H1 (cell line): ENCODE measurements at regions not wholly inside any gene's neighbourhood (a gene's known extent, or its start where the extent isn't known, plus 50 kb on each side); places are given as distances from the start of the nearest gene placed in this dataset.
"Not testable (repeated sequence)": the region's sequence is repeated elsewhere in the genome, so short reads cannot be mapped to it uniquely, and the experiment has no call there.

Experiments
- CTCF ChIA-PET: fragments of 300-600 bp; sonication (Branson Sonifier 250); formaldehyde crosslinking; loops from one replicate; lab custom pipeline; 2021; ENCODE audit not compliant: partially characterized antibody; lab: Charles Lee
- POLR2A ChIA-PET: fragments of 300-600 bp; sonication (Branson Sonifier 250); formaldehyde crosslinking; loops from one replicate; lab custom pipeline; 2021; ENCODE audit warnings: inconsistent platforms; ENCODE audit not compliant: partially characterized antibody; lab: Charles Lee
- DNase-seq, 2 experiments: peaks; one replicate each; pipeline versions ENCODE4 v3.0.0 to v3.0.0-alpha.2; 2010 to 2022; ENCODE audit warnings: low spot score in 2 of 2, low read depth in 1 of 2, mixed read lengths in 1 of 2
- FAIRE-seq: peaks from 2 replicates; lab custom pipeline; 2011; peaks lifted over from hg19 to GRCh38; lab: Jason Lieb, UNC
- H2AFZ ChIP-seq: 2 replicates; pipeline ENCODE4 v1.8.1; 2012; ENCODE audit warnings: low read length, inconsistent platforms
- H2AK5ac ChIP-seq: 2 replicates; pipeline ENCODE4 v1.6.1; 2013; ENCODE audit warnings: low read depth, low read length
- H2BK120ac ChIP-seq: replicated peaks from 2 replicates; pipeline ENCODE3; 2013; ENCODE audit warnings: low read depth, low read length, inconsistent platforms
- H2BK12ac ChIP-seq: 2 replicates; pipeline ENCODE4 v1.6.1; 2013; ENCODE audit warnings: low read depth, low read length
- H2BK15ac ChIP-seq: 2 replicates; pipeline ENCODE4 v1.6.1; 2013; ENCODE audit warnings: low read length
- H2BK20ac ChIP-seq: 2 replicates; pipeline ENCODE4 v1.6.1; 2013; ENCODE audit warnings: low read length
- H2BK5ac ChIP-seq: 2 replicates; pipeline ENCODE4 v1.6.1; 2013; ENCODE audit warnings: low read depth, low read length
- H3K14ac ChIP-seq: 2 replicates; pipeline ENCODE4 v1.6.1; 2013; ENCODE audit warnings: inconsistent platforms; ENCODE audit not compliant: insufficient read length
- H3K18ac ChIP-seq: 2 replicates; pipeline ENCODE4 v1.6.1; 2013; ENCODE audit warnings: low read length; ENCODE audit errors: extremely low read depth
- H3K23ac ChIP-seq: 2 replicates; pipeline ENCODE4 v1.6.1; 2013; ENCODE audit warnings: inconsistent platforms; ENCODE audit not compliant: insufficient read length
- H3K23me2 ChIP-seq: 2 replicates; pipeline ENCODE4 v1.6.1; 2013; ENCODE audit warnings: low read depth, low read length
- H3K27ac ChIP-seq: 2 replicates; pipeline ENCODE4 v1.6.1; 2011; ENCODE audit warnings: low read depth, low read length, inconsistent platforms
- H3K27me3 ChIP-seq, 4 experiments: replicated peaks in 1 of 4; 1 replicate in 1 of 4; 2 replicates in 3 of 4; pipeline versions ENCODE4 v1.6.1 to v1.8.1; 2011 to 2013; ENCODE audit warnings: low read length in 3 of 4, mild to moderate bottlenecking in 3 of 4, inconsistent platforms in 2 of 4, mixed read lengths in 2 of 4, moderate library complexity in 1 of 4; ENCODE audit not compliant: control insufficient read depth in 3 of 4, insufficient read depth in 3 of 4; ENCODE audit errors: extremely low read depth in 1 of 4
- H3K36me3 ChIP-seq, 4 experiments: 2 replicates each; pipeline versions ENCODE4 v1.6.1 to v1.8.1; 2011 to 2013; ENCODE audit warnings: mild to moderate bottlenecking in 4 of 4, low read length in 3 of 4, moderate library complexity in 2 of 4, control low read depth in 1 of 4, inconsistent platforms in 1 of 4; ENCODE audit not compliant: insufficient read depth in 4 of 4, control insufficient read depth in 2 of 4
- H3K4ac ChIP-seq: replicated peaks from 2 replicates; pipeline ENCODE3; 2013; ENCODE audit warnings: low read length, low read depth, mixed read lengths, inconsistent platforms; ENCODE audit not compliant: insufficient read length
- H3K4me1 ChIP-seq, 4 experiments: replicated peaks in 1 of 4; 1 replicate in 1 of 4; 2 replicates in 3 of 4; pipeline versions ENCODE4 v1.6.1 to v1.8.1; 2011 to 2013; ENCODE audit warnings: low read length in 3 of 4, inconsistent platforms in 2 of 4, mixed read lengths in 1 of 4; ENCODE audit not compliant: insufficient read depth in 4 of 4, control insufficient read depth in 3 of 4
- H3K4me2 ChIP-seq, 2 experiments: 2 replicates each; pipeline versions ENCODE4 v1.6.1 to v1.8.1; 2011 to 2013; ENCODE audit warnings: low read depth in 2 of 2, low read length in 2 of 2, control low read depth in 1 of 2, inconsistent platforms in 1 of 2, mild to moderate bottlenecking in 1 of 2; ENCODE audit not compliant: insufficient read depth in 1 of 2
- H3K4me3 ChIP-seq, 4 experiments: fragments of 200-600, 300-600 bp in 1 of 4; sonication (generic), shearing (Covaris generic), sonication (Bioruptor Twin) in 1 of 4; 2 replicates each; pipeline versions ENCODE4 v1.5.1 to v1.8.1; 2011 to 2016; ENCODE audit warnings: low read length in 4 of 4, low read depth in 3 of 4, control low read depth in 2 of 4, inconsistent platforms in 2 of 4, mild to moderate bottlenecking in 2 of 4, mixed read lengths in 1 of 4, moderate library complexity in 1 of 4; ENCODE audit not compliant: insufficient read depth in 2 of 4; ENCODE audit errors: extremely low read depth in 1 of 4
- H3K56ac ChIP-seq: replicated peaks from 2 replicates; pipeline ENCODE3; 2013; ENCODE audit warnings: low read depth, mild to moderate bottlenecking, mixed read lengths, low read length, inconsistent platforms; ENCODE audit not compliant: insufficient read length
- H3K79me1 ChIP-seq: 2 replicates; pipeline ENCODE4 v1.6.1; 2013; ENCODE audit warnings: low read depth, low read length, control low read depth
- H3K79me2 ChIP-seq, 2 experiments: 2 replicates each; pipeline versions ENCODE4 v1.6.1 to v1.8.1; 2012 to 2013; ENCODE audit warnings: low read length in 2 of 2, mild to moderate bottlenecking in 2 of 2, inconsistent platforms in 1 of 2; ENCODE audit not compliant: insufficient read depth in 2 of 2, control insufficient read depth in 1 of 2
- H3K9ac ChIP-seq, 4 experiments: replicated peaks in 1 of 4; 1 replicate in 1 of 4; 2 replicates in 3 of 4; pipeline versions ENCODE4 v1.6.1 to v1.8.1; 2011 to 2013; ENCODE audit warnings: low read depth in 3 of 4, low read length in 3 of 4, control low read depth in 2 of 4, mild to moderate bottlenecking in 2 of 4, moderate library complexity in 2 of 4, inconsistent platforms in 1 of 4; ENCODE audit errors: extremely low read depth in 1 of 4
- H3K9me3 ChIP-seq, 2 experiments: 2 replicates each; pipeline versions ENCODE4 v1.6.1 to v1.8.1; 2012 to 2013; ENCODE audit warnings: mild to moderate bottlenecking in 2 of 2, moderate library complexity in 2 of 2, control low read depth in 1 of 2, inconsistent platforms in 1 of 2, low read depth in 1 of 2, low read length in 1 of 2, mixed read lengths in 1 of 2; ENCODE audit not compliant: insufficient read depth in 2 of 2
- H4K20me1 ChIP-seq, 2 experiments: replicated peaks in 1 of 2; 2 replicates each; pipeline versions ENCODE3 to v1.8.1; 2011 to 2013; ENCODE audit warnings: inconsistent platforms in 2 of 2, low read length in 2 of 2, mild to moderate bottlenecking in 1 of 2; ENCODE audit not compliant: insufficient read depth in 2 of 2, control insufficient read depth in 1 of 2
- H4K5ac ChIP-seq: 2 replicates; pipeline ENCODE4 v1.6.1; 2013; ENCODE audit warnings: low read length, low read depth, mixed read lengths, inconsistent platforms; ENCODE audit not compliant: insufficient read length
- H4K8ac ChIP-seq: 2 replicates; pipeline ENCODE4 v1.8.0; 2013; ENCODE audit warnings: mild to moderate bottlenecking, moderate library complexity, low read length, inconsistent platforms; ENCODE audit not compliant: insufficient read depth; ENCODE audit errors: extremely low read depth
- H4K91ac ChIP-seq: replicated peaks from 2 replicates; pipeline ENCODE3; 2013; ENCODE audit warnings: low read length, mixed read lengths, inconsistent platforms; ENCODE audit not compliant: insufficient read length
- WGBS, 2 experiments: shearing (Covaris generic) in 1 of 2; methylation state at CpG; one replicate each; pipeline versions ENCODE4 v1.1.6 to v1.1.7; 2013 to 2015; ENCODE audit warnings: low lambda C conversion rate in 2 of 2, mixed read lengths in 2 of 2, inconsistent platforms in 1 of 2, low coverage in 1 of 2, missing lambda C conversion rate in 1 of 2; ENCODE audit not compliant: insufficient replicate concordance in 2 of 2, insufficient coverage in 1 of 2, insufficient read length in 1 of 2; ENCODE audit errors: extremely low coverage in 1 of 2, missing lambda C conversion rate in 1 of 2; 5-methylcytosine and 5-hydroxymethylcytosine counted together

DNA sequence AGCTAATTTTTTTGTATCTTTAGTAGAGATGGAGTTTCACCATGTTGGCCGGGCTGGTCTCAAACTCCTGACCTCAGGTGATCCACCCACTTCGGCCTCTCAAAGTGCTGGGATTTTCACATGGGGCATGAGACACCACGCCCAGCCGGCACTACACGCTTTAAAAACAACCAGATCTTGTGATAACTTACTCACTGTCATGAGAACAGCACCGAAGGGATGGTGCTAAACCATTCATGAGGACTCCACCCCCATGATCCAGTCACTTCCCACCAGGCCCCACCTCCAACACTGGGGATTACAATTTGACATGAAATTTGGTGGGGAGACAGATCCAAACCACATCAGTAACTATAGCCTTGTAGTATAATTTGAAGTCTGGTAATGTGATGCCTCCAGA lies 67.4 kb upstream of the ZNF169 start:
- H3K14ac ChIP-seq, H3K79me1 ChIP-seq, H3K4me2 ChIP-seq, H3K9me3 ChIP-seq, H3K4me1 ChIP-seq, H3K18ac ChIP-seq, H2AK5ac ChIP-seq, H3K23me2 ChIP-seq, H3K27ac ChIP-seq, H3K9ac ChIP-seq, POLR2A ChIA-PET, H2BK120ac ChIP-seq, H3K27me3 ChIP-seq, H2BK15ac ChIP-seq, FAIRE-seq, H4K5ac ChIP-seq, DNase-seq, H4K91ac ChIP-seq, H2AFZ ChIP-seq, H4K8ac ChIP-seq, H4K20me1 ChIP-seq, H2BK20ac ChIP-seq, H2BK5ac ChIP-seq, H3K4ac ChIP-seq, H3K4me3 ChIP-seq, H3K23ac ChIP-seq, H3K79me2 ChIP-seq, H2BK12ac ChIP-seq, H3K56ac ChIP-seq, H3K36me3 ChIP-seq: not testable (repeated sequence)
- CTCF ChIA-PET = interaction anchor here (0.7 to 0.9 kb wide), 2 partner anchors 178 to 344 kb away, joined by 3 read pairs; no protein-coding TSS in a partner anchor
- 98% methylated on average over 6 of the region's 6 CpGs; no CpG with 5 or more reads in 1 of the 2 experiments for WGBS, 2 experiments
